ENCODE measurements at regions not wholly inside any gene's neighbourhood (a gene's known extent, or its start where the extent isn't known, plus 50 kb on each side); places are given as distances from the start of the nearest gene placed in this dataset.
"Not testable (repeated sequence)": the region's sequence is repeated elsewhere in the genome, so short reads cannot be mapped to it uniquely, and the experiment has no call there.

- no peak for DNase-seq (ENCODE audit: low spot score)
These were observed 1103.5 kb downstream of the STIM2 start for GRCh38 chr4:27964095-27964494.

- DNase-seq (ENCODE audit: low spot score) = no peak
These were observed 1106.0 kb downstream of the STIM2 start for GRCh38 chr4:27966664-27967063.

GRCh38 chr4:27973056-27973455 lies 1112.4 kb downstream of the STIM2 start:
- no peak for DNase-seq (ENCODE audit: low spot score)

GRCh38 chr4:27973700-27974099 lies 1113.1 kb downstream of the STIM2 start:
- DNase-seq (ENCODE audit: low spot score) = no peak

- DNase-seq (ENCODE audit: low spot score) = no peak
These were observed 1113.7 kb downstream of the STIM2 start for GRCh38 chr4:27974339-27974738.

GRCh38 chr4:27974881-27975280 lies 1114.2 kb downstream of the STIM2 start:
- not testable (repeated sequence) for DNase-seq (ENCODE audit: low spot score)

- DNase-seq (ENCODE audit: low spot score) = not testable (repeated sequence)
These were observed 1117.9 kb downstream of the STIM2 start for GRCh38 chr4:27978427-27979109.

- no peak for DNase-seq (ENCODE audit: low spot score)
These were observed 1124.9 kb downstream of the STIM2 start for GRCh38 chr4:27985522-27985921.

- DNase-seq (ENCODE audit: low spot score) = no peak
These were observed 1125.8 kb downstream of the STIM2 start for GRCh38 chr4:27986476-27986875.

- no peak for DNase-seq (ENCODE audit: low spot score)
These were observed 1141.1 kb downstream of the STIM2 start for GRCh38 chr4:28001698-28002097.

GRCh38 chr4:28004520-28004919 lies 1143.9 kb downstream of the STIM2 start:
- no peak for DNase-seq (ENCODE audit: low spot score)

GRCh38 chr4:28006021-28006420 lies 1145.4 kb downstream of the STIM2 start:
- DNase-seq (ENCODE audit: low spot score) = no peak

- no peak for DNase-seq (ENCODE audit: low spot score)
These were observed 1147.1 kb downstream of the STIM2 start for GRCh38 chr4:28007693-28008092.

GRCh38 chr4:28009541-28009940 lies 1148.9 kb downstream of the STIM2 start:
- DNase-seq (ENCODE audit: low spot score) = no peak

- DNase-seq (ENCODE audit: low spot score) = no peak
These were observed 1150.1 kb downstream of the STIM2 start for GRCh38 chr4:28010577-28011240.

- DNase-seq (ENCODE audit: low spot score) = no peak
These were observed 1153.8 kb downstream of the STIM2 start for GRCh38 chr4:28014469-28014868.

- no peak for DNase-seq (ENCODE audit: low spot score)
These were observed 1155.4 kb downstream of the STIM2 start for GRCh38 chr4:28015996-28016395.

GRCh38 chr4:28038253-28038652 lies 1177.6 kb downstream of the STIM2 start:
- not testable (repeated sequence) for DNase-seq (ENCODE audit: low spot score)

- DNase-seq (ENCODE audit: low spot score) = no peak
These were observed 1201.9 kb downstream of the STIM2 start for GRCh38 chr4:28062562-28062961.

- peak; percentile 50 for DNase-seq (ENCODE audit: low spot score)
These were observed 1213.4 kb downstream of the STIM2 start for GRCh38 chr4:28073860-28074555.

- no peak for DNase-seq (ENCODE audit: low spot score)
These were observed 1214.8 kb downstream of the STIM2 start for GRCh38 chr4:28075401-28075956.

- not testable (repeated sequence) for DNase-seq (ENCODE audit: low spot score)
These were observed 1216.6 kb downstream of the STIM2 start for GRCh38 chr4:28077203-28077602.

Data from iPS-NIHi11 (cell line).